ENCODE measurements at regions not wholly inside any gene's neighbourhood (a gene's known extent, or its start where the extent isn't known, plus 50 kb on each side); places are given as distances from the start of the nearest gene placed in this dataset.
"Not testable (repeated sequence)": the region's sequence is repeated elsewhere in the genome, so short reads cannot be mapped to it uniquely, and the experiment has no call there.

DNA sequence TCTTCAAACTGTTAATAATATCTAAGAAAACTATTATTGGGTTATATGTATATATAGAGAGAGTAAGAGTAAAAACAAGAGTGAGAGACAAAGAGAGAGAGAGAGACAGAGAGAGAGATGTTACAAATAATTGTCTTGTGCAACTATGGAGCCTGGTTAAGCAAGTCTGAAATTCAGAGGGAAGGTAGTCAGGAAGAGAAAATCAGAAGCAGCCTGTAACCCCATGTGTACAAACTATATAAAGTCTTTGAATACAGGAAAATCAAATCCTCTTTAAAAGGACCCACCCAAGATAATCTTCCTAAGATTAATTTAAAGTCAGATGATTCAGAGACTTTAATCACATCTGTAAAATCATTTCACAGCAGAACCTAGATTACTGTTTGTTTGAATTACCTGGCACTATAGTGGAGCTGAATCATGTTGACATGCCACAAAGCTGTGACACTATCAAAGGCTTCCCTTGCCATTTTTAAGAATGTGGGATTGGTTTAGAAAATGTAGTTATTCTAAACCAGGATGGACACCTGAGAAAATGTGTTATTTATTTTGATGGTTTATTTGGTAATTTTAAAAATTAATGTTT lies 301.7 kb upstream of the FSIP2 start:
- no peak for ATAC-seq
- Mint-ChIP-seq H3K27ac (no peak overlapping the region), H3K4me1 (no peaks in the 10 kb centered on the region), H3K27me3 (no peaks in the 10 kb centered on the region), H3K4me3 (no peak overlapping the region), H3K36me3 (no peaks in the 10 kb centered on the region), H3K9me3 (no peaks in the 10 kb centered on the region)

- no peak for ATAC-seq
- Mint-ChIP-seq H3K27me3 (no peaks in the 10 kb centered on the region), H3K9me3 (no peaks in the 10 kb centered on the region), H3K36me3 (no peaks in the 10 kb centered on the region), H3K4me1 (no peaks in the 10 kb centered on the region), H3K27ac (no peak overlapping the region), H3K4me3 (no peak overlapping the region)
Measured at GRCh38 chr2:185441486-185442005, 297.1 kb upstream of the FSIP2 start.

GRCh38 chr2:185456517-185456916 lies 282.1 kb upstream of the FSIP2 start:
- Mint-ChIP-seq H3K36me3 (no peaks in the 10 kb centered on the region), H3K9me3 (peaks cover 5% of the 10 kb centered on the region), H3K27me3 (no peaks in the 10 kb centered on the region), H3K4me3 (no peak overlapping the region), H3K4me1 (no peaks in the 10 kb centered on the region), H3K27ac (no peak overlapping the region)
- no peak for ATAC-seq

GRCh38 chr2:185463481-185463880 lies 275.1 kb upstream of the FSIP2 start:
- H3K4me1 Mint-ChIP-seq: no peaks in the 10 kb centered on the region
- H3K36me3 Mint-ChIP-seq: no peaks in the 10 kb centered on the region
- ATAC-seq: no peak
- no peaks in the 10 kb centered on the region for H3K27me3 Mint-ChIP-seq
- H3K4me3 Mint-ChIP-seq: no peak overlapping the region
- peaks cover 2% of the 10 kb centered on the region for H3K9me3 Mint-ChIP-seq
- no peak overlapping the region for H3K27ac Mint-ChIP-seq

- Mint-ChIP-seq H3K4me1 (no peaks in the 10 kb centered on the region), H3K9me3 (peaks cover 2% of the 10 kb centered on the region), H3K4me3 (no peak overlapping the region), H3K27ac (no peak overlapping the region), H3K36me3 (no peaks in the 10 kb centered on the region), H3K27me3 (no peaks in the 10 kb centered on the region)
- ATAC-seq: no peak
Measured at GRCh38 chr2:185466915-185467314, 271.7 kb upstream of the FSIP2 start.

- no peaks in the 10 kb centered on the region for H3K4me1 Mint-ChIP-seq
- H3K27me3 Mint-ChIP-seq: no peaks in the 10 kb centered on the region
- no peaks in the 10 kb centered on the region for H3K9me3 Mint-ChIP-seq
- no peaks in the 10 kb centered on the region for H3K36me3 Mint-ChIP-seq
- no peak overlapping the region for H3K4me3 Mint-ChIP-seq
- ATAC-seq: no peak
- no peak overlapping the region for H3K27ac Mint-ChIP-seq
Measured at GRCh38 chr2:185471441-185471840, 267.2 kb upstream of the FSIP2 start.

DNA sequence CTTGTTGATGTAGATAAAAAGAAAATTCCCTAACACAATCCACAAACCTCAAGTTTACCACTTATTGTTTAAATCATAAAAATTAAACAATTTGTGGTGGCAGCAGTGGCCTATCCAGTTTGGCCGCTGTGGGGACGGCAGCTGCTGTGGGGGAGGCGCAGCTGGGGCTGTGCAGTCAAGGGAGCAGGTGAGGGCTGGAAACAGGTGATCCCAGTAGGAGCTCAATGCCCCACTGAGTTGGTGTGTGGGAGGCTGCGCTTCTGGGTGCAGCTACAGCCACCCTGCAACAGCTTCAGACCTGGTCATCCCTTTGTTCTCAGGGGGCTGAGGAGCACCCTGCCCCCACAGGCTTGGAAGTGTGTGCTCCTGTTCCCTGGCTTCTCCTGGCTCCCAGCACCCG lies 266.0 kb upstream of the FSIP2 start:
- Mint-ChIP-seq H3K36me3 (no peaks in the 10 kb centered on the region), H3K27me3 (no peaks in the 10 kb centered on the region), H3K4me3 (no peak overlapping the region), H3K9me3 (no peaks in the 10 kb centered on the region), H3K4me1 (no peaks in the 10 kb centered on the region), H3K27ac (no peak overlapping the region)
- no peak for ATAC-seq

DNA sequence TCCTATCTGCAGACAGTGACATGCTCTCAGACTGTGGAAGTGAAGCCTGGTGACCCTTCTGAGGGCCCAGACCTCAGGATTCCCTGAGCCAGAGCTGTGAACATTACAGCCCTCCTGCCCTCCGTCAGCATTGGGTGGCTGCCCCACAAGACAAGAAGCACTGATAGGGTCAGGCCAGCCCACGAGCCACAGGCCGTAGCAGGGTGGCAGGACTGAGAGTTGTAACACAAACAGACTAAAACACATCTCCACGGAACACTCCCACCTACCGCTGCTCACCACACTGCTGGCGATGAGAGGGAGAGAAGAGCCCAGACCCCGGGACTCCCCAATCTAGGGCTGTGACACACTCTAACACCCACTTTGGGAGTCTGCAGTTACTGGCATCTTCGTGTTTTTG lies 264.8 kb upstream of the FSIP2 start:
- H3K27ac Mint-ChIP-seq: no peak overlapping the region
- H3K4me3 Mint-ChIP-seq: no peak overlapping the region
- ATAC-seq: peak; percentile 43
- no peaks in the 10 kb centered on the region for H3K36me3 Mint-ChIP-seq
- H3K9me3 Mint-ChIP-seq: no peaks in the 10 kb centered on the region
- no peaks in the 10 kb centered on the region for H3K27me3 Mint-ChIP-seq
- no peaks in the 10 kb centered on the region for H3K4me1 Mint-ChIP-seq

DNA sequence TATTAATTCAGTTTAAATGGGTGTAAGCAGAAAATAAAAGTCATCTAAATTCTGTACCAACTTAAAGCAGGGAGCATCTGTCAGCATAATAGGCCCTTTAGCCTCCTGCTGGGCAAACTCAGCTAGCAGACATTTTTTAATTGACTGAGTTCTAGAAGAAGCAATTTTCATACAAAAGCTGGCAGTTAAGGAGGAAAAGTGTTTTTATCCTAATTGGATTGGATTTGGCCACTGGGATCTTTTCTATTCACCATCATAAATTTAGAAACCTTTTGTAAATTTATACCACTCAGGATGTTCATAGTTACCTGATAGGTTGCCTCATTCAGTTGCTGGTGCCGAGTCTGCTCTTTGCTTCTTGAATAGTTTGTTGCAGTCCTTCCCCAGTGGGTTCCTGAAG lies 262.7 kb upstream of the FSIP2 start:
- H3K4me3 Mint-ChIP-seq: no peak overlapping the region
- no peaks in the 10 kb centered on the region for H3K9me3 Mint-ChIP-seq
- H3K27me3 Mint-ChIP-seq: no peaks in the 10 kb centered on the region
- no peak overlapping the region for H3K27ac Mint-ChIP-seq
- ATAC-seq: no peak
- H3K4me1 Mint-ChIP-seq: no peaks in the 10 kb centered on the region
- H3K36me3 Mint-ChIP-seq: no peaks in the 10 kb centered on the region

- no peaks in the 10 kb centered on the region for H3K9me3 Mint-ChIP-seq
- no peaks in the 10 kb centered on the region for H3K36me3 Mint-ChIP-seq
- no peaks in the 10 kb centered on the region for H3K27me3 Mint-ChIP-seq
- H3K4me3 Mint-ChIP-seq: no peak overlapping the region
- no peaks in the 10 kb centered on the region for H3K4me1 Mint-ChIP-seq
- H3K27ac Mint-ChIP-seq: no peak overlapping the region
- no peak for ATAC-seq
Measured at GRCh38 chr2:185477452-185477851, 261.2 kb upstream of the FSIP2 start.

DNA sequence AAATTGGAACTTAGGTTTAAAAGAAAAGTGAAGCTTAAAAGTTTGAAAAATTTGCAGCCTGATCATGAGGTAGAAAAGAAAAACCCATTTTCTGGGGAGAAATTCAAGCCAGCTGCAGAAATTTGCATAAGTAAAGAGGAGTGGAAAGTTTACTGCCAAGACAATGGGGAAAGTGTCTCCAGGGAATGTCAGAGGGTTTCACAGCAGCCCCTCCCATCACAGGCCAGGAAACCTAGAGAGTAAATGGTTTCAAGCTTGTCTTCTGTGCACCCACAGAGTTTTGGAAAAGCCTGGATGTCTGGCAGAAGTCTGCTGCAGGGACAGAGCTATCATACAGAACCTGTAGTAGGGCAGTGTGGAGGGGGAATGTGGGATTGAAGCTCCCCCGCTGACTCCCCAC lies 254.0 kb upstream of the FSIP2 start:
- Mint-ChIP-seq H3K27me3 (no peaks in the 10 kb centered on the region), H3K36me3 (no peaks in the 10 kb centered on the region), H3K4me3 (no peak overlapping the region), H3K9me3 (peaks cover 5% of the 10 kb centered on the region), H3K27ac (no peak overlapping the region), H3K4me1 (no peaks in the 10 kb centered on the region)
- peak; percentile 16 for ATAC-seq

GRCh38 chr2:185502351-185502750 lies 236.3 kb upstream of the FSIP2 start:
- no peak for ATAC-seq
- Mint-ChIP-seq H3K9me3 (peaks cover 3% of the 10 kb centered on the region), H3K4me3 (no peak overlapping the region), H3K4me1 (no peaks in the 10 kb centered on the region), H3K27ac (no peak overlapping the region), H3K36me3 (no peaks in the 10 kb centered on the region), H3K27me3 (no peaks in the 10 kb centered on the region)

DNA sequence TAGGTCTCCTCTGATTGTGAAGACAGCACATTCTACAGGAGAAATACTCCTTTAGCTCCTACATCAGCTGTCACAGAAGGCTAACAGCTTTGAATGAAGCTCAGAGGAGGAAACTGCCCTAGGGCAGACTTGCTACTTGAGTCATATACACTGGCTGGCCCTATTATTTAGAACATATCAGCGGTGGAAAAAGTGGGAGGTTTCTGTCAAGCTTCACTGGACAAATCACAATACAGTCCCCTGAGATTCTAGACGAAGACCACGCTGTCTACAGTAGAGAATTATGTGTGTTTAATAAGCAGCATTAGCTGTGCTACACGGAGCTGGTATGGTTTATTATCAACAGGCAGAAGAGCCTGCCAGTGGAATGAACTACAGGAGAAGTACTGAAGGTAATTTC lies 230.9 kb upstream of the FSIP2 start:
- H3K4me1 Mint-ChIP-seq: no peaks in the 10 kb centered on the region
- no peaks in the 10 kb centered on the region for H3K27me3 Mint-ChIP-seq
- no peak overlapping the region for H3K27ac Mint-ChIP-seq
- no peak overlapping the region for H3K4me3 Mint-ChIP-seq
- no peak for ATAC-seq
- H3K36me3 Mint-ChIP-seq: no peaks in the 10 kb centered on the region
- H3K9me3 Mint-ChIP-seq: peaks cover 19% of the 10 kb centered on the region

GRCh38 chr2:185510060-185510459 lies 228.5 kb upstream of the FSIP2 start:
- no peak for ATAC-seq
- H3K4me1 Mint-ChIP-seq: no peaks in the 10 kb centered on the region
- H3K27me3 Mint-ChIP-seq: no peaks in the 10 kb centered on the region
- no peaks in the 10 kb centered on the region for H3K36me3 Mint-ChIP-seq
- no peak overlapping the region for H3K4me3 Mint-ChIP-seq
- no peak overlapping the region for H3K27ac Mint-ChIP-seq
- peaks cover 23% of the 10 kb centered on the region for H3K9me3 Mint-ChIP-seq

DNA sequence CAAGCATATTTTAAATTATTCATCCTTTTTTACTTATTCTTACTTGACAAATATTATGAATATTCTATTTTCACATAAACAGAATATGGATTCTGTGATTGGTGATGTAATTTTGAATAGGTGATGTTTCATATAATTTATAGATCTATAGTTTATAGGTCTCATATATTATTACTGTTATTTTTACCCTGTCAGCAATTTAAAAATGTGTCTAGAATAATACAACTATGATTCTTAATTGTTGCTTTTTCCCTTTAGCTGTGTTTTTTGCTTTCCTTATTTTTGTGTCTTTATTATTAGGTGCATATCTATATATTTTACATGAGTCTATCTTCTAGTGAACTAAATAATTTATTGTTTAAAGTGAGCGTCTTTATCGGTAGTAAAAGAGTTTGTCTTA lies 226.7 kb upstream of the FSIP2 start:
- ATAC-seq: no peak
- Mint-ChIP-seq H3K27me3 (no peaks in the 10 kb centered on the region), H3K27ac (no peak overlapping the region), H3K4me3 (no peak overlapping the region), H3K9me3 (peaks cover 23% of the 10 kb centered on the region), H3K36me3 (no peaks in the 10 kb centered on the region), H3K4me1 (no peaks in the 10 kb centered on the region)

DNA sequence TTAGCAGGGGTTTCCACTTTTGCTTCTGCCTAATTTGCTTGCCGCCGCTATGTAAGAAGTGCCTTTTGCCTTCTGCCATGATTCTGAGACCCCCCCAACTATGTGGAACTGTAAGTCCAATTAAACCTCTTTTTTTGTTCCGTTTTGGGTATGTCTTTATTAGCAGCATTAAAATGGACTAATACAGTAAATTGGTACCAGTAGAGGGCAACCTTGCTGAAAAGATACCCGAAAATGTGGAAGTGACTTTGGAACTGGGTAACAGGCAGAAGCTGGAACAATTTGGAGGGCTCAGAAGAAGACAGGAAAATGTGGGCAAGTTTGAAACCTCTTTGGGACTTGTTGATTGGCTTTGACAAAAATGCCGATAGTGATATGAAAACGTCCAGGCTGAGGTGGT lies 216.1 kb upstream of the FSIP2 start:
- Mint-ChIP-seq H3K9me3 (peaks cover 7% of the 10 kb centered on the region), H3K27ac (no peak overlapping the region), H3K4me1 (no peaks in the 10 kb centered on the region), H3K4me3 (no peak overlapping the region), H3K27me3 (no peaks in the 10 kb centered on the region), H3K36me3 (no peaks in the 10 kb centered on the region)
- no peak for ATAC-seq

- H3K4me1 Mint-ChIP-seq, H3K9me3 Mint-ChIP-seq, ATAC-seq, H3K27me3 Mint-ChIP-seq, H3K4me3 Mint-ChIP-seq, H3K36me3 Mint-ChIP-seq, H3K27ac Mint-ChIP-seq: not testable (repeated sequence)
Measured at GRCh38 chr2:185524242-185524641, 214.4 kb upstream of the FSIP2 start.

All from stimulated activated memory B cell treated with anti-CD40 and anti-IgM and Interleukin-4, amounts not matched to agents 10 μg/mL and 1 μg/mL and 100 μg/mL, for 72 hours (primary cell).